Glomerular visceral epithelial cell (primary cell): ENCODE measurements at regions not wholly inside any gene's neighbourhood (a gene's known extent, or its start where the extent isn't known, plus 50 kb on each side); places are given as distances from the start of the nearest gene placed in this dataset.
"Not testable (repeated sequence)": the region's sequence is repeated elsewhere in the genome, so short reads cannot be mapped to it uniquely, and the experiment has no call there.

Experiments
- DNase-seq: peaks from one replicate; pipeline ENCODE4 v3.0.0-alpha.2; 2016; ENCODE audit errors: extremely low spot score

- DNase-seq = no peak
These were observed 141.7 kb upstream of the SEMA3D start for GRCh38 chr7:85328456-85328998.

- no peak for DNase-seq
These were observed 137.4 kb upstream of the SEMA3D start for GRCh38 chr7:85324145-85324799.

- DNase-seq = no peak
These were observed 135.4 kb upstream of the SEMA3D start for GRCh38 chr7:85322252-85322651.

DNA sequence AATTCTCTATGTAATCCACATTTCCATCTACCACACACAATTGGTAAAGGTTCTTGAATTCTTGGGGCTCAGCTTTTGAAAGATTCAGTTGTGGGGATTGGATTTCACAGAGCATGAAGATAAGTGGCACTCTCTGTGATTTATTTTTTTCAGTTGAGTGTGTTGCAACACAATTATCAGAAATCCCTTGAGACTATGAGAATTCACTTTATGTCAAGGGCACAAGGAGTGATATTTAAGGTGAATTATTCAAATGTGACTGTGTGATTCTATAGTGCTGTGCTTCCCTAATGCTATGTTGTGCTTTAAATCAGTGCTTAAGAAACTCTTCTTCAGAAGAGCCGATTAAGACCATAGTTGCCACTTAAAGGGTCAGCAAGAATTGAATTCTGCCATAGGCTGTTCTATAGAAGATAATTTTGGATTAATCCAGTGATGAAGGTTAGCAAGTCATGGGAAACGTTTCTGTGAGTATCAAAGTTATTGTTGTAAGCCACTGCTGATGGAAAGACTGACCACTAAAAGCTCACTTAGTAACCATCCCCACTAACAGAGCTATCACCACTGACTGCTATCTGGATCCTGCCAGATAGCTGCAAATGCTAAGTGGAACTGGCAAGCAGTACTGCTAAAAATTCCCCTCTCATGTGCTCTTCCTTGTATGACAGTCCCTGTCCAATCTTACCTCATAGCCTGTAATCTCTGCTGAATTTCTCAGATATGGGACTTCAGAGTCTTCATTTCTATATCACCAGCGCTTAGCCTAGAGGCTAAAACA, 134.0 kb upstream of the SEMA3D start:
- DNase-seq = no peak

DNA sequence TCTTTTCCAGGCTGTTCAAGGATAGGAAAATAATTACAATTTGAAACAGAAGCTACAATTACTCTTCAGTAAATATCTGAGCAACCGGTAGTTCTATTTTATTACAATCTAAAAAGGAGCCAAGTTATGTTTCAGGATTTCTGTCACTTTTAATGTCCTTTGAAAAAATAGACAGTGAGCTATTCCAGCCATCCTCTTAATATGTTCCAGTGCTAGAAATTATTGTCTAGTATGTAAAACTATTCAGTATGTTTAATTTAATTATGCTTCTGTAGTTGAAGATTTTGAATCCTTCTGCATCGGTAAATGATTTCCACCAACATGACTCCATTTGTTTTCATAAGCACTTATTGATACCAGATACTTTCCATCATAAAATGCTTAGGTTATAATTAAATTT, 129.6 kb upstream of the SEMA3D start:
- no peak for DNase-seq

DNA sequence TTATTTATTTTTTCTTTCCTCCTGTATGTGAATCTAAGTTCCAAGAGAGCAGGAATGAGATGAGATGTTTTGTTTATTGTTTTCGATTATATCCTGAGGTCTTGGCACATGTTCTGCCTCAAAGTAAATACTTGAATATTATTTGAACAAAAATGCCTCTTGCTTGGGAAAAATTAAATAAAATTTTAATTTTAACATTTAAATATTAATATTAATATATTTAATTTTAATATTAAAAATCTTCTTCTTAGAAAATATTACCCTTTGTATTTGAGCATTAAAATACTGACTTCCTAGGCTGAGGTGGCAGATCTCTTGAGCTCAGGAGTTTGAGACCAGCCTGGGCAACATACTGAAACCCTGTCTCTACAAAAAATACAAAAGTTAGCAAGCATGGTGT, 123.4 kb upstream of the SEMA3D start:
- DNase-seq = no peak

DNA sequence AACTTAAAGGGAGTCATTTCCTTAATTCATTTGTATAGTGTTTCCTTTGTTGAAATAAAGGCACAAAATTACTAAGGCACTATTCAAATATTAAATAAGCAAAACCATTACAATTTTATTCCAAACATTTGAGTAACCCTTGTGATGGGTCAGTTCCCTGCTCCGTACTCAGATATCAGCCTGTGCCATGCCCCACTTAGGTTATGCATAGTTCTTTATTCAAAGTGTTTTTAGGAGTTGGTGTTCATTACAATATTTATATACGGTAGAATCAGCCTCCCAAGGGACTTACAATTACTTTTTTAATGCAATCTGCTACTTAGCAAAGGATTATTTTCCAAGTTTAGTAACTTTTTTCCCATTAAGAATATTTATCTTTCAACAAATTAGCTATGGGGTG, 119.3 kb upstream of the SEMA3D start:
- no peak for DNase-seq

DNA sequence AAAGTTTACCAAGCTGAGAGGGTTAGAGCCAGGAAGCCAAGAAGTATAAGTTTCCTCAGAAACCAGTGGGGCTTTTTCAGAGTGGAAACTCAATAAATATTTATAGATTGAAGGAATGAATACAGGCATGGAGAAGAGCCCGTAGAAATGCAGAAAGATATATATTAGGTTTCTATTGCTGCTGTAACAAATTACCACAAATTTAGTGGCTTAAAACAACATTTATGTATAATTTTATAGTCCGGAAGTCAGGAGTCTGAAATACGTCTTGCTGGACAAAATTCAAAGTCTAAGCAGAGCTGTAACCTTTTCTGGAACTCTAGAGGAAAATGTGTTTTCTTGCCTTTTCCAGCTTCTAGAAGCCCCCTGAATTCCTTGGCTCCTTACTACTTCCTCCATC, 107.3 kb upstream of the SEMA3D start:
- DNase-seq = no peak

- DNase-seq = no peak
These were observed 106.2 kb upstream of the SEMA3D start for GRCh38 chr7:85292908-85293576.

- DNase-seq = no peak
These were observed 103.4 kb upstream of the SEMA3D start for GRCh38 chr7:85290269-85290668.

- no peak for DNase-seq
These were observed 102.4 kb upstream of the SEMA3D start for GRCh38 chr7:85289279-85289678.

GRCh38 chr7:85287106-85287825, 100.4 kb upstream of the SEMA3D start:
- DNase-seq = no peak

DNA sequence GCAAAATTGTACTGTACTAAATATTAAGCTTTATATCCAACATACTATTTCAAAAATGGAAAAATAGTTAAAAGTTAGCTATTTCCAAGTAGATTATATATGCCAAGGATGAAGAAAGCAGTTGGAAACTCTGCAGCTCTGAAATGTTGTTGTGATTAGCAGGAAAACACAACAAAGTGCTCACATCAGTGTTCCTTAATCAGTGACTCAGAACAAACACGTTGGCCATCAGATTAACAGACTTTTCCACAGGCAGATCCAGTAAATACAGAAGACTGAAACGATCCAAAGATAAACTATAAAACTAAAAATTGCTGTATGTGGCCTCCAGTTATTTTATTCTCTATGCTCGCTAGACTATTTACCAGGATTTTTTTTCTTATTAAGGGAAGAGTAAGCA, 99.6 kb upstream of the SEMA3D start:
- no peak for DNase-seq

GRCh38 chr7:85285527-85285926, 98.7 kb upstream of the SEMA3D start:
- DNase-seq = no peak

DNA sequence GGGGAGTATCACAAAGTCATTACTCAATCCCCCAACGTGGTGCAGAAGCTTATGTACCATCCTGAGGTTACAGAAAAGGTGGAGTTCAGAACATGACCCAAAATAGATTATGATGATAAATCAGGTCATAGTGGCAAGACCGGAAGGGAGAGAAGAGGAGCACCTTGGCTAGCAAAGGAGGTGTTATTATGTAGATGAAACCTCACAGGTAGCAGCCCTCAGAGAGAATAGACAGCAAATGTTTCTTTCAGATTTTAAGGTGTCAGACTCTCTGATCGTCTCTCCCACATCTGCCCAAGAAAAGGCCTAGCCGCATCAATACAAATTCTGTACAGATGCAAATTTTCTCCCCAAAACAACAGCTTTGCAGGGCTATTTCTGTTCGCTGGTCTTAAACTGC, 88.3 kb upstream of the SEMA3D start:
- DNase-seq = no peak

GRCh38 chr7:85274454-85274853, 87.6 kb upstream of the SEMA3D start:
- DNase-seq = no peak

- DNase-seq = no peak
These were observed 76.0 kb upstream of the SEMA3D start for GRCh38 chr7:85262891-85263290.

DNA sequence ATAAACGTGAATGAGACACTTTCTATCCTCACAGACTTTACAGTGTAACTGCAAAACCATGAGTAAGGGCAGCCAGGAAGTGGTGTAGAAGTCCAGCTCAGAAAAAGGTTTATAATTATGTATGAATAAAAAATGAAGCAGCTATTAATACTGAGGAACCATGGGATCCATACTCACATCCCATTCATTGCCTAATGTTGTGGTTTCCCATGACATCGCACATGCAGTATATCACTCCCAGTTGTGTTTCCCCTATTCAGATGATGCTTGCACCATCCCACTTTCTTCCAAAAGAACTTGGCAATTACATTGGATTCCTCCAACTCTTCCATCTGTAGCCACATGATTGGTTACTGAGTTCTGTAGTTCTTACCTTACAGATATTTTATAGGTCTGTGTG, 74.5 kb upstream of the SEMA3D start:
- DNase-seq = no peak

DNA sequence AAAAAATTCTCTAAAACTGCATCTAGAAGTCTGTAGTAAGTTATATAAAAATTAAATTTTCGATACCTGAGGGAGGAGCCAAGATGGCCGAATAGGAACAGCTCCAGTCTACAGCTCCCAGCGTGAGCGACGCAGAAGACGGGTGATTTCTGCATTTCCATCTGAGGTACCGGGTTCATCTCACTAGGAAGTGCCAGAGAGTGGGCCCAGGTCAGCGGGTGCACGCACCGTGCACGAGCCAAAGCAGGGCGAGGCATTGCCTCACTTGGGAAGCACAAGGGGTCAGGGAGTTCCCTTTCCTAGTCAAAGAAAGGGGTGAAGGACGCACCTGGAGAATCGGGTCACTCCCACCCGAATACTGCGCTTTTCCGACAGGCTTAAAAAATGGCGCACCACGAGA, 62.9 kb upstream of the SEMA3D start:
- not testable (repeated sequence) for DNase-seq

DNA sequence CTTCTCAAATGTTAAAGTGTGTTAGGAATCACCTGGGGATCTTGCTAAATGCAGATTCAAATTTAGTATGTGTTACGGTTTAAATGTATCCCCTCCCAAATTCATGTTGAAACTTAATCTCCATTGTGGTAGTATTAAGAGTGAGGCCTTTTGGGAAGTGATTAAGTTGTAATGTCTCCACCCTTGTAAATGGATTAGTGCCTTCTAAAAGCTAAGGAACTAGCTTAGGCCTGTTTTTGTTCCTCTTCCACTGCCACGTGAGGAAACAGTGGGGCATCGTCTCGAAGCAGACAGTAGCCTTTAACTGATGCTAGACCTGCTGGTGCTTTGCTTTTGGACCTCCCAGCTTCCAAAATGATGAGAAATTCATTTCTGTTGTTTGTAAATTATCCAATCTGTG, 52.3 kb upstream of the SEMA3D start:
- DNase-seq = no peak

GRCh38 chr7:85237721-85238120, 50.9 kb upstream of the SEMA3D start:
- DNase-seq = no peak
